ENCODE measurements at regions not wholly inside any gene's neighbourhood (a gene's known extent, or its start where the extent isn't known, plus 50 kb on each side); places are given as distances from the start of the nearest gene placed in this dataset.

GRCh38 chr20:19820555-19821211, 62.6 kb downstream of the RIN2 start:
- WGBS, 2 donors = 87 to 89% methylated on average over 4 of the region's 4 CpGs
- H3K9ac ChIP-seq (ENCODE audit: insufficient read depth in 1 of 2, low read length in 2 of 2) = no peak overlapping the region
- H3K27ac ChIP-seq (ENCODE audit: low read depth in 1 of 2, low read length in 1 of 2) = no peak overlapping the region
- H3K36me3 ChIP-seq (ENCODE audit: control insufficient read depth in 4 of 4, insufficient read depth in 4 of 4, low read length in 4 of 4) = peaks cover 0 to 6% (median 3%) of the 10 kb centered on the region in 4 donors
- ATAC-seq (ENCODE audit: insufficient read depth, low FRiP score) (no peak), DNase-seq (no peak)
- no peak overlapping the region for H3K4me3 ChIP-seq
- TF ChIP-seq, protein P1, sequence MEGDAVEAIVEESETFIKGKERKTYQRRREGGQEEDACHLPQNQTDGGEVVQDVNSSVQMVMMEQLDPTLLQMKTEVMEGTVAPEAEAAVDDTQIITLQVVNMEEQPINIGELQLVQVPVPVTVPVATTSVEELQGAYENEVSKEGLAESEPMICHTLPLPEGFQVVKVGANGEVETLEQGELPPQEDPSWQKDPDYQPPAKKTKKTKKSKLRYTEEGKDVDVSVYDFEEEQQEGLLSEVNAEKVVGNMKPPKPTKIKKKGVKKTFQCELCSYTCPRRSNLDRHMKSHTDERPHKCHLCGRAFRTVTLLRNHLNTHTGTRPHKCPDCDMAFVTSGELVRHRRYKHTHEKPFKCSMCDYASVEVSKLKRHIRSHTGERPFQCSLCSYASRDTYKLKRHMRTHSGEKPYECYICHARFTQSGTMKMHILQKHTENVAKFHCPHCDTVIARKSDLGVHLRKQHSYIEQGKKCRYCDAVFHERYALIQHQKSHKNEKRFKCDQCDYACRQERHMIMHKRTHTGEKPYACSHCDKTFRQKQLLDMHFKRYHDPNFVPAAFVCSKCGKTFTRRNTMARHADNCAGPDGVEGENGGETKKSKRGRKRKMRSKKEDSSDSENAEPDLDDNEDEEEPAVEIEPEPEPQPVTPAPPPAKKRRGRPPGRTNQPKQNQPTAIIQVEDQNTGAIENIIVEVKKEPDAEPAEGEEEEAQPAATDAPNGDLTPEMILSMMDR (IDR thresholded peaks at IDR 0.05; ENCODE audit: control extremely low read depth, extremely low read depth) = no peak
- H3K9me3 ChIP-seq (ENCODE audit: control insufficient read depth in 4 of 4, insufficient read depth in 3 of 4, low read length in 3 of 4) = peaks cover 0 to 6% (median 1%) of the 10 kb centered on the region in 4 donors
- H3K27me3 ChIP-seq (ENCODE audit: control insufficient read depth in 3 of 3, insufficient read depth in 3 of 3, low read length in 2 of 3) = no peaks in the 10 kb centered on the region
- H3K4me1 ChIP-seq (ENCODE audit: control insufficient read depth in 5 of 5, insufficient read depth in 5 of 5, low read length in 5 of 5) = peaks cover under 1 to 9% (median 4%) of the 10 kb centered on the region in 5 donors

DNA sequence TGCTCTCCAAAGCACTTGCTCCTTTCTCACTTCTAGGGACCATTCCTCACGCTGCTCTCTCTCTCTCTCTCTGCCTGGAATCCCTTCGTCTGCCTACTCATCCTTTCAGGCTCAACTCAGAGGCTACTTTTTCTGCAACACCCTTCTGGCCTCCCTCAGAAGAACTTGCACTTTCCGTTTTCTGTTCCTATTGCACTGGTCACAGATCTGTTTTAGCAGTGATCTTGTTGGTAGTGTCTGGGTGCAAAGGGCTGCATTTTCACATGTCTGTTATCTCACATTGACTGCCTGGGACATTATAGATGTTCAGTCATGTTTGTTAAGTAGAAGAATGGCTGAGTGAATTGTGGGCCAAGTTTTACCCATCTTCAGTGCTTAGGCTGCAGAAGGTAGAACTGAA, 63.5 kb downstream of the RIN2 start:
- H3K9ac ChIP-seq (ENCODE audit: insufficient read depth in 1 of 2, low read length in 2 of 2) = no peak overlapping the region
- H3K27ac ChIP-seq (ENCODE audit: low read depth in 1 of 2, low read length in 1 of 2) = peak overlapping the region in 1 of 2 donors; percentile 64
- DNase-seq (no peak), ATAC-seq (ENCODE audit: insufficient read depth, low FRiP score) (no peak)
- H3K36me3 ChIP-seq (ENCODE audit: control insufficient read depth in 4 of 4, insufficient read depth in 4 of 4, low read length in 4 of 4) = peaks cover 0 to 6% (median 3%) of the 10 kb centered on the region in 4 donors
- 89 to 91% methylated on average over 3 of the region's 3 CpGs for WGBS, 2 donors
- H3K9me3 ChIP-seq (ENCODE audit: control insufficient read depth in 4 of 4, insufficient read depth in 3 of 4, low read length in 3 of 4) = peaks cover 0 to 6% (median 1%) of the 10 kb centered on the region in 4 donors
- no peak overlapping the region for H3K4me3 ChIP-seq
- H3K4me1 ChIP-seq (ENCODE audit: control insufficient read depth in 5 of 5, insufficient read depth in 5 of 5, low read length in 5 of 5) = peaks cover 0 to 8% (median 0%) of the 10 kb centered on the region in 5 donors
- no peaks in the 10 kb centered on the region for H3K27me3 ChIP-seq (ENCODE audit: control insufficient read depth in 3 of 3, insufficient read depth in 3 of 3, low read length in 2 of 3)
- TF ChIP-seq, protein P1 (IDR thresholded peaks at IDR 0.05; ENCODE audit: control extremely low read depth, extremely low read depth) = no peak

DNA sequence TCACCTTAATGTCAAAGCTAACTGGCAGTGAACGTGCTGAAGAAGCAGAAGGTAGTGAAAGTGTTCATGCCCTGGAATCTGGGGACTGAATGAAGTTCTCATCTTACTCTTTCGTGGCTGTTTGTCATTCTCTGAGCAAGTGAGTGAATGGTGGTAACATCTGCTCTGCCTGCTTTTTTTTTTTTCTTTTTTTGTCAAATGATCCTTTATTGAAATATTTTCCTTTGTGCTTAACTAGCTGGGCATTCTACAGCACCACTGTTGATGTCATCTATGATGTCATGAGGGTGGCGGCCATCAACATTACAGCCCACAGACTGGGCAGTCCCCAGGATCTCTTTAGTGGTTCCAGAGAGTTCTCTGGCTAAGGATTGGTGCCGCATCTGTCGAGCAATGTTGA, 65.2 kb downstream of the RIN2 start:
- Histone ChIP-seq H3K27me3 (ENCODE audit: control insufficient read depth in 3 of 3, insufficient read depth in 3 of 3, low read length in 2 of 3) (no peaks in the 10 kb centered on the region), H3K9me3 (ENCODE audit: control insufficient read depth in 4 of 4, insufficient read depth in 3 of 4, low read length in 3 of 4) (peaks cover 0 to 6% (median 1%) of the 10 kb centered on the region in 4 donors), H3K9ac (ENCODE audit: insufficient read depth in 1 of 2, low read length in 2 of 2) (no peak overlapping the region), H3K36me3 (ENCODE audit: control insufficient read depth in 4 of 4, insufficient read depth in 4 of 4, low read length in 4 of 4) (peaks cover 0 to 6% (median 3%) of the 10 kb centered on the region in 4 donors), H3K4me3 (no peak overlapping the region), H3K27ac (ENCODE audit: low read depth in 1 of 2, low read length in 1 of 2) (peak overlapping the region; percentile 24 to 65), H3K4me1 (ENCODE audit: control insufficient read depth in 5 of 5, insufficient read depth in 5 of 5, low read length in 5 of 5) (peaks cover 0 to 13% (median 3%) of the 10 kb centered on the region in 5 donors)
- 86 to 94% methylated on average over 5 of the region's 5 CpGs for WGBS, 2 donors
- ATAC-seq (ENCODE audit: insufficient read depth, low FRiP score) (no peak), DNase-seq (no peak)
- TF ChIP-seq, protein P1 (IDR thresholded peaks at IDR 0.05; ENCODE audit: control extremely low read depth, extremely low read depth) = no peak
